ENCODE measurements at regions not wholly inside any gene's neighbourhood (a gene's known extent, or its start where the extent isn't known, plus 50 kb on each side); places are given as distances from the start of the nearest gene placed in this dataset.

GRCh38 chr1:228798035-228798434 is 62.8 kb downstream of the RHOU start:
- no peak for TF ChIP-seq CTCF (conservative IDR thresholded peaks at IDR 0.05; ENCODE audit: low read depth in 2 of 2)
- TF ChIP-seq EZH2 (IDR thresholded peaks at IDR 0.05; ENCODE audit: low read depth, unreplicated experiment), result no peak

Data from GM23338 (cell line).